8988T (cell line): ENCODE measurements at regions not wholly inside any gene's neighbourhood (a gene's known extent, or its start where the extent isn't known, plus 50 kb on each side); places are given as distances from the start of the nearest gene placed in this dataset.

Experiments used
- DNase-seq: peaks from one replicate; pipeline ENCODE4 v3.0.0; 2011

DNA sequence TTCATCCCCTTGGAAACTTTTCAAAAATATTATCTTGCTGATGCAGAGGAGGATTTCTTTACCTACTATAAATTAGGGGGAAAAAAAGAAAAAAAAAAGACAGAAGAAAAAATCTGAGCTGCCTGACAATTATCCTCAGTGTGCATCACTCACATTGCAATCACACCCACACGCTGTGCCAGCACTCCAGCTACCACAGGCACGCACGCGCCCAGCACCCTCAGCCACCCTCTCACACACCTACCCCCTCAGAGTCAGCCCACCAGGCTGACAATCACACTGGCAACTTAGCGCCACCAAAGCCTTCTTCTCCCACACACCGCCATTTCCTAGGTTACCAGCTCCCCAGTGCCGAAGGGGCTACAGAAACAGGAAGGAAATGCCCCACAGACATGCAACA, 236.1 kb downstream of the KCNA4 start:
- DNase-seq: no peak

DNA sequence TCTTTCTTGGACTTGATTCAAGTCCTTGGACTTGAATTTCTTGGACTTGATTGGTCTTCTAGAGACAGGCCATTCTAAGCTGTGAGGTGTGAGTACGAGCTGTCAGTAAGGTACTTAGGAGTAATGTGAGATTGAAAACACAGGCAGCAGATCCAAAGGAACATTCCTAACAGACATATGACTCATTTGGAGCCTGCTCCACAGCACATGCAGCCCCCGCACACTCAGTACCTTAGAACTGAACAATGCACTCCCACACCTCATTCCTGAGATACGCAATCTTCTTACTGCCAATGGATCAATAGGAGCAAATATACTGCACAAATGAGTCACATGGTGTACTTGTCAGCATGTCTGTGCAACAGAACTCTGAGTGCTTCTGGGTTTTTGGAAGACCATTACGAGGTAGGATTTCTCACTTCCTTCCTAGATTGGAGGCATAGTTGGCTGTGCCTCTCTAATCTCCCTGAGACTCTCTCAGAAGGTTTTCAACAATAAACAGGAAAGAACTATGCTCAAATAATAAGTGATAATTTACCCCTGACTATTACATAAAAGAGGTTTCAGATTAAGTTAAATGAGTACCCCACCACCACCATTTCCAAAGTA, 243.1 kb downstream of the KCNA4 start:
- DNase-seq: no peak

DNA sequence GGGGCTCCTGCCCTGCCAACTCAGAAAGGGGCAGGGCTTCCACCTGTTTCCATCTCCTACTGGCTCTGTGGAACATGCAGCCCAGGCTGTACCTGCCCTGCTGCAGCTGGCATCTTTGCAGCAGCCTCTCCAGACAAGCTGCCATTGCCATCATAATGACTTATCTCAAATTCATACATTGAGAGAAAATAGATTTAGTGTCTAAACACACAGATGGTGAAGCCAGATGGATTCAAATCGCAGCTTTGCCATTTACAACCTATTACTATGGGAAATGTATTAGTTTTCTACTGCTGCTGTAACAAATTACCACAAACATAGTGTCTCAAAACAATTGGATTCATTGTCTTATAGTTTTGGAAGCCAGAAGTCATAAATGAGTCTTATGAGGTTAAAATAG, 260.0 kb downstream of the KCNA4 start:
- no peak for DNase-seq

DNA sequence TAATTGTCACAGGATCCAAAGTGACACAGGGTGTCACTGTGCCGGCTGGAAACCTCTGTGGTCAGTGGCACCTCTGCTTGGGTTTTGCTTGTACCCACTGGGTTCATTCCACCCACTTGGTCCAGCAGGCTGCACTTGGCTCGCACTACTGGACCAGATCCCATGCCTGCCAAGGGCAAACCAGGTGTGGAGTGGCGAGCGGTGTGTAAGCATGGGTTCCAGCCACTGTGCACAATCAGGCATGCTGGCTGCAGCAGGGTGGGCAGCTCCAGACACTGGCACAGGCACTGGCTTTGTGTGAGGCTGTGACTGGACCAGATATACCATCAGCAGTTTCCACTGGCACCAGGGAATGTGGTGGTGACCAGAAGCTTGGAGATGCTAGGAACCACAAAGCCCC, 261.4 kb downstream of the KCNA4 start:
- no peak for DNase-seq

DNA sequence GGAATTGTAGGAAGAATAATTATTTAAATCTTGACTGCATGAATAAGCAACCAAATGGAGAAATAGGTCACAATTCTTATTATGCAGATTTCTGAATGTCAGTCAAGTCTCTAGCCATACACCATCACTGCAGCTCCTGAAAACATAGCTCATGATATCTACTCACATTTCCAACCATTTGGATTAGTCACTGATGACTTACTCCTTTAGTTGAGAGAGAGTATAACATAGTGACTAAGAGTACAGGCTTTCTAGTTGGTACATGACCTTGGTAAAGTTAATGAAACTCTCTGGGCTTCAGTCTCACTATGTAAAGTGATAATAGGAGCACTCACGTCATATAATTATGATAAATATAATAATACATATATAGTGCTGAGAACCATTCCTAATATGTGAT, 265.2 kb downstream of the KCNA4 start:
- no peak for DNase-seq

DNA sequence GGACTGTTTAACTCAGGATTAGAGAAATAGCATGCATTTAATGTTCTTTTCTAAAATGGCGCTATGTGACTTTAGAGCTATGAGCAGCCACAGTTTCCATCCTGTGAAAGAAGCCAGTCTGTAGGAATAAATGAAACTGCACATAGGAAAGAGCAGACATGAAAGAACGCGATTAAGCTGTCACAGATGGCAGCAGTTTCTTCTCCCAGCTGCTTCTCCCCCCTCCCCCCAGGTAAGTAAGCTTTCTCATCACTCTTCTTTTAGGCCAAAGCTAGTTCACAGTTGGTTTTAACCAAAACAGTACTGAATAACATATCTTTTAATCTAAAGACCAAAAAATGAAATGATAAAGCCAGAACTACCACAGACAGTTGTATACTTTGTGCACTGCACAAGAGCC, 266.4 kb downstream of the KCNA4 start:
- DNase-seq: no peak

DNA sequence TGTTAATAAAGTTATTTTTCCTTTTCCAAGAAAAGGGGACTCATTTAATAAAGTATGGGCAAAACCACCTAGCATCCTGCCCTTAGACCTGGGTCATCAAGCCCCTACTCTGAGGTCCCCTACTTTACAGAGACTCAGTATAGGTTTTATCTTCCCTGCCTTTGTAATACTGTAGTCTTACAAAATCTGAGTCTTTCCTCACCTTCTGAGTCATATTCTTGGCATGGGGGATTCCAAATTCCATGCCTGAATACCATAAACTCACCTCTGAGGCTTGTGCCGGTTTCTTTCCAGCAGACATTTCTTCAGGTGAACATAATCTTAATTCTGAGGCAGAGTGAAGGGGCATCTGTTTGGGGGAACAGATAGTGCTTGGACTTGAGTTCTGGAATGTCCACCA, 282.5 kb downstream of the KCNA4 start:
- no peak for DNase-seq

DNA sequence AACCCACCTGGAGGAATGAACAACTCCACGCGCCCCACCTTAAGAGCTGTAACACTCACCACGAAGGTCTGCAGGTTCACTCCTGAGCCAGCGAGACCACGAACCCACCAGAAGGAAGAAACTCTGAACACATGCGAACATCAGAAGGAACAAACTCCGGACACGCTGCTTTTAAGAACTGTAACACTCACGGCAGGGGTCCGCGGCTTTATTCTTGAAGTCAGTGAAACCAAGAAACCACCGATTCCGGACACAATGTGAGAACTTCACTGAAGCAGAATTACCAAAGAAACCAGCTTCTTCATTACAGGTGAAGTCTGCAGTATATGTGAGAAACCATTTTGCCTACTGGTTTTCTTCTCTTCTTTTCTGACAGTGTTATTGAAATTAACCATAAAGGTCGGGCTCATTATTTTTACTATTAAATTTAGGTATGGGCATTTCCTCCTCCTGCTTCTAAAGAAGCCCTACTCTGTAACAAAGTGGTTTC, 303.0 kb downstream of the KCNA4 start:
- DNase-seq: no peak

DNA sequence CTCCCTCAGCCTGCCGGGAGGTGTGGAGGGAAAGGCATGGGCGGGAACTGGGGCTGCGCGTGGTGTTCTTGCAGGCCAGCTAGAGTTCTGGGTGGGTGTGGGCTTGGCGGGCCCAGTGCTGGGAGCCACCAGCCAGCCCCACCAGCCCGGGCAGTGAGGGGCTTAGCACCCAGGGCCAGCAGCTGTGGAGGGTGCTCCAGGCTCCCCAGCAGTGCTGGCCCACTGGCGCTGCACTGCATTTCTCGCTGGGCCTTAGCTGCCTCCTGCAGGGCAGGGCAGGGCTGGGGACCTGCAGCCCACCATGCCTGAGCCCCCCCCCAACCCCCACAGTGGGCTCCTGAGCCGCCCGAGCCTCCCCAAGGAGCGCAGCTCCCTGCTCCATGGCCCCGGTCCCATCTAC, 304.2 kb downstream of the KCNA4 start:
- DNase-seq: no peak

DNA sequence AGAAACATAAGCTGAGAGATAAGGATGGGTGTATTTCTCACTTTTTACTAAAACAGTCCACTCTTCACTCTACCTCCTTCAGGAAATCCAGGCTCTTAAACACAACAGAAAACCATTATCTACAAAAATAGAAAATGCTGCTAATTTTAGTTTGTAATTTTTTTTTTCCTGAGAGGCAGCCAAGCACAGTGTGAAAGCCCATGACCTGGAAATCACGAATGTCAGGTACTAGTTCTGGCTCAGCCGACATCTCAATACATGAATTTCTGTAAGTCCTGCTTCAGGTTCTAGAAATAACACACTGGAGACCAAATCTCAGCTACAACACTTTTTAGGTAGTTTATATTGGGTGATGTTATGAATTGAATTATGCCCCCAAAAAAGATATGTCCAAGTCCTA, 308.9 kb downstream of the KCNA4 start:
- no peak for DNase-seq

DNA sequence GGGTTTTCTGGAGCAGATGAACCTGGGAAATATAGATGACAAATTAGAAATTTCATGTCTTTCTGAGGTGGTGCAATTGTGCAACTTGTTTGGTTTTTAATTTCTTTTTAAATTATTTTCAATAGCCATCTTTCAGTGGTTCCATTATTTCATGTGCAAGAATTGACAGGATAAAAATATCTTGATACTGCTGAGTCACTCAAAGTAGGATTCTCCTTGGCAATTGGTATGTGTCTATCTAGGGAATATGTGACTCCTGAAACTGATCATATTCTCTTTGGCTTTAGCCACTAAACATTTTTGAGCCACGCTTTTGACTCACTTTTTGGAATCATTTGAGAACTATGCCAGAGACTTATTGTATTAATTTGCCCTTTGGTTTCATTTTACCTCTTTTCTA, 331.5 kb downstream of the KCNA4 start:
- DNase-seq: no peak

DNA sequence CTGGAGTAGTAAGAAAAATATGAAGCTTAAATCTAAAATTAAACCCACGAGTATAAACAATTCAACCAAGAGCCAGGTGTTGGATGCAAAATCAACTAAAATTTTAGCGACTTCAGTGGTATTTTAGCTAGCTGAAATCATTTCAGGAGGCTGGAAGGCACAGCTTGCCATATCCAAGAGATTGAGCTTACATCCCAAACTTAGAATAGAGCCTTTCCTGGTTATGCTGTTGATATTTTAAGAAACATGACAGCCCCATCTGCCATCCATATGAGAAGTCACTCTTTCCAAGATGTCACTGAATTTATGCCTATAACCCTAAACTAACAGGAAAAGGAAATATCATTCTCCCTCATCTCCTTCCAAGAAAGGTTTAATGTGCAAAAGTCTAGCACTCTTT, 334.0 kb downstream of the KCNA4 start:
- DNase-seq: no peak

DNA sequence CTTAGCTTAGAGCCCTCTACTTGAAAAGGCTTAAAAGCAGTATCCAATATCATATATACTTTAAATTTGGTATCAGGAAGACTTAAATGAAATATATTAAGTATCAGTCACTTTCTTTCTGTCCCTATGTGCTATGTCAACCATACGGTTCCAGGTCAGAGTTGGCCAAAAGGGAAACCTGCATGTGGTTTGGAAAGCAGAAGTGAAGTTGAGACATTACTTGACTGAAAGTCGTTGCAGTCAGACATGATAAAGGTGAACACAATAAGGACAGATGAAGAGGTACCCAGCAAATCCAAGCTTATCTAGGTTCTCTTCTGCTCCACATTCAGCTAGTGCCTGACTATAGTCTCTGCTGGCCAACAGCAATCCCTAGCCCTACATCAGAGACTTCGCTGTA, 336.8 kb downstream of the KCNA4 start:
- no peak for DNase-seq

DNA sequence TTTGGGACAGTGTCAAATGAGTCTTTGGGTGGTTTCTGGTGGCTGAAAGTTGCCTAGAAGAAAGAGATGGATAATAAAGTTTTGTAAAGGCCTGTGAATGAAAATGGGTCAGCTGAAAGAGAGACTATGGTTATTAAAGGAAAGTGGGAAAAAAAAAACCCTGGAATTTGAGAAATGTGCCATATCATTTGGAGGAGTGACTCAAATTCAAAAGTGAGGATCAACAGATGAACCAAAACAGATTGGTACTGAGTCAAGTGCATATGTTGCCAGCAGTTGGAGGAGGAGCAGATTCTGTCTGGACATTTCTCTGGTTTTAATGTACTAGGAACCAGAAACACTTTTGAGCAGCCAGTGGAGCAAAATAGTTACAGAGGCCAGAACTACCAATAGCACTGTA, 339.8 kb downstream of the KCNA4 start:
- no peak for DNase-seq

DNA sequence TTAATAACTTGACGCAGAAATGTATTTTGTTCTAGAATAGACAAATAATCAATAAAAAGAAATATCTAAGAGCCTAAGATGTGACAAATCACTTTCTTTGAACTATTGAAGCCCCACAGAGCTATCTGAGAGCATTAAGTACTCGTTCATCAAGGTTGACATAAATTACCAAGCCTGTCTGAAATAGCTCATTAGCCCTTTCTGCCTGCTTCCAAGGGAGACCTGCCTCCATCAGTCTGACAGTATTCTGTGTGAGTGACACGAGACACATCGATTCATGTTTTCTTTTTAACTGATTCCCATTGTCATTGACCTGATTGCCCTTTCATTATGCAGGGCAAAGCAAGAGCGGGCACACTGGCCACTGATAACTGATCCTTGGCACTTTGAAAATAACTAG, 347.5 kb downstream of the KCNA4 start:
- DNase-seq: no peak

DNA sequence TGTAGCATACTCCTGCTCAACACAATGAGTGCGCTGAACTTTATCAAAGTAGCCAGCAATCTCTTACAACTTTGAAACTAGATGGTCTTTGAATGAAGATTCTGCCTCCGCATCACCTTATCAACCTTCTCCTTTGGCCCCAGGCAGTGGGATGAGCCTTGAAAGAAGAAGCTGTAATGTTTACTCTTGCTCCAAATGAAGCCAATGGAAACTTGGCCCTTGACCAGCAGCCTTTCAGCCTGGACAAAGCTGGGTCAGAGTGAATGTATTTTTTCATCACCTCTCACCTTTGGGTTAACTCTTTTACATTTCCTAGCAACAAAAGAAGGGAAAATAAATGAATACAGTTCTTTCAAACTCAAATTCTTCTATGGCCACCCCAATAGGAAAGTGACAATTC, 359.1 kb downstream of the KCNA4 start:
- DNase-seq: no peak

DNA sequence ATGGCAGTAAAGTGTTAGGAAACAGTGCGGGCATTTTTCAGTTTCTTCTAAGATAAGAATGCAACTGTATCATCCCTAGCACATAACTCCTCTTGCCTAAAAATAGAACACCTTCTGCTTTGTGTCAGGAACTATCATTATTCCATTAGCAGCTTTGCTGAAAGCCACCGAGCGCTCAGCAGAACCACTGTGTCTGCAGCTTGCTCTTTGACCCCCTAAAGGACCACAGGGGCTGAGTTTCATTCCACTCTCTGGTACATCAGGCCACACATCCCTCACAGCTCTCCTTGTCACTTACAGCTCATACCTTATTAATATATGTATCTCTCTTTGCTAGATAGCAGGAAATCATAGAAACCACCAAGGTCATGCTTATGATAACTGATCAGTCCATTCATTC, 360.2 kb downstream of the KCNA4 start:
- no peak for DNase-seq

DNA sequence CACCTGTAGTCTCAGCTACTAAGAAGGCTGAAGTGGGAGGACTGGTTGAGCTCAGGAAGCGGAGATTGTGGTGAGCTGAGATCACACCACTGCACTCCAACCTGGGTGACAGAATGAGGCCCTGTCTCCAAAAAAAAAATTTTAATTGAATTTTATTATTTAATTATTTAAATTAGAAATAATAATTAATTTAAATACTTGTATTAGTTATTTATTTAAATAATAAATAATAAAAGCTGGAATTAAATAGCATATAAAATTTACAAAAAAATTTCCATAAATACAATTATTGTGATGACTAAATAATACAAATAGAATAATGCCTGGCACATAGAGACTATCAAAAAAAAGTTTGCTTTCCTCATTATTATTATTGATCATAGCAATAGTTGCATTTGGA, 371.5 kb downstream of the KCNA4 start:
- no peak for DNase-seq

DNA sequence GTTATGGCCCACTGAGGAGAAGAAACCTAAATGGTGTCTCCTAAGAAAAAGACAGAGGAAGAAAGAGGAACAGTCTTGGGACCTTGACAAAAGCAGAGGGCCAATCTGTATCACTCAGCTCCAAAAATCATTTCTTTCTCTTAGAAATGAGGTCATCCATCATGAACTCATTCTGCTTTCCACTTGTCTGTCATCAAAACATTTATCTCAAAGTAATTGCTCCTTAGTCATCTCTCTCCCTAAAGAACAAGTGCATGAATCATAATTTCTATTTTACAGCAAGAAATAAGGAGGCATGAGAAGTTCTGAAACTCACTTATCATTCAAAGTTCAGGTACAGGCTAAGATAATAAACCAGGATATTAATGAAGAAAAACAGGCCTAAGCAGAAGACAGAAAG, 375.6 kb downstream of the KCNA4 start:
- no peak for DNase-seq

DNA sequence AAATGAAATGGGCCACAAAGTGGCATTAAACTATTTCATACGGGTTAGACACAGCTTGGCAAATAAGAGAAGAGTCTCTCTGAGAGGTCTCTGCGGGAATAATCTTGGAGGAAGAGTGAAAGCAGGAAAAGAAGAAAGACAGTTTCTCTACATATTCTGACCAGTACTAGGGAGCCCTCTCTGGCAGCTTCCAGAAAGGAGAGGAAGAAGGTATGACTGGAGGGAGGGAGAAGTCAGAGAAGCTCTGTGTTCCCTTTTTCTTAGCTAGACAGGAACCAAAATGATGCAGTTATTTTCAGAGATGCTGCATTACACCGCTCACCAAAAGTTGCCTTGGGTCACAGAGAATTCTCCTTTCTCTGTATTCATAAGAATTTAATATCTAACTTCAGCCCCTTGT, 382.1 kb downstream of the KCNA4 start:
- no peak for DNase-seq

DNA sequence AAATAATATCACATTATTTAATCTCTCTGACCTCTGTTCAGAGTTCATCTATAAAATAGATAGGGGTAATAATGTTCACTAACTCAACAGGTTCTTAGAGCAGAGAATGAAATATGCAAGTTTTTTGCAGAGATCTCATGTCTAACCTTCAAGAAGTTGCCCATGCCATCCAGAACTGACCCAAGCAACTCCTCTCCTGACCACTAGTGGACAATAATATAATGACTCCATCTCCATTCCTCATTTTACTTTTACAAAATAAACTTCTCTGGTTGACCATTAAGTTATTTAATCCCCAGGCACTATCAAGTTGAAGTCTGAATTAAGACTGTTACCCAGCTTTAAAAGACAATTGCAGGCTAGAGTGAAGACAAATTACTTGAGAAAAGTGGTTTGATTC, 382.6 kb downstream of the KCNA4 start:
- no peak for DNase-seq

DNA sequence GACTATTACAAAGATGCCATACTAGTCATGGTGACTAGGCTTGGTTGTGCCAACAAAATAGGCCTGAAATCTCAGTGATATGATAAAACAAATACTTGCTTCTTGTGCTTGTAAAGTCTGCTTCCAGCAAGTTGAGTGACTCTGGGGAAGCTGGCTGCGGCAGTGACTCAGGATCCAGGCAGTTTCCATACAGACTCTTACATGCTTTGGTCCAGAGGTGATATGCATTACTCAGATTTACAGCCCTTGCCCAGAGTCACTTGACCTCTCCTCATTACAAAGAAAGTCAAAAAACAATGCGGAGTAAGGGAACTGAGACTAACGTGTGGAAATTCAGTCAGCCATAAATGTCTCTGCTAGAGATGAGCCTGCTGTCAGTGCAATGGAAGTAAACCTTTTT, 387.5 kb downstream of the KCNA4 start:
- DNase-seq: no peak

DNA sequence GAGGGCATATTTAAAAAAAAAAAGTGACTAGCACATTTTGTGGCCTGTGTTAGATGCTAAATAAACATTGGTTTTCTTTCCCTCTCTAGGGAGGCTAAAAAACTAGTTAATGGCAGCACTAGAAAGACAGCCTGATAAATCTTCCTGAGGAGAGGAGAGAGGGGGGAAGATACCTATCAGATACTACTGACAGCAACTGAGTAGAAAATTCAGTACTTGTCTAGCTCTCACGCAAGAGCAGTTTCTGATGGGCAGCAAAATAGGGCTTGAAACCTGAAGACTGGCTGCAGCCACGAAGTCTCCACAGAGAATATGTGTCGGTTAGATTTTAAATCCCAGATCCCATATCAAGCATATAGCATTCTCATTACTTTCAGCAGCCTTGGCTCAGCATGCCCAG, 388.2 kb downstream of the KCNA4 start:
- no peak for DNase-seq

DNA sequence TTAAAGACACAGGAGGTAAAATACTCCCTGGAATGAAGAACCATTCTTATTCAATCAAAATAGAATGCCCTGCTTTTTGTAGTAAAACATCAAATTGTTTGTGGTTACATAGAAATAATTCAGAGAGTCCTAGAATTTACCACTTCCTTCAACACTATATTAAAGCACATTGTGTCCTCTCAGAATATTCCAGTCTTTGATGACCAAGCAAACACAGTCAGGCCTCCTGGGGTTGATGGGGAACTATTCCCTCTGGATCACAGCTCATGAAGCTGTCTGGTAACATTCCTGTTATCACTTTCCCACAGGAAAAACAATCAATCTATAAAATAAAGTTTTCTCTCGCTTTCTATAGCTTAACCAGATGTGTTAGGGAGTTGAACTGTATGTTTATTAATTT, 389.3 kb downstream of the KCNA4 start:
- DNase-seq: no peak

DNA sequence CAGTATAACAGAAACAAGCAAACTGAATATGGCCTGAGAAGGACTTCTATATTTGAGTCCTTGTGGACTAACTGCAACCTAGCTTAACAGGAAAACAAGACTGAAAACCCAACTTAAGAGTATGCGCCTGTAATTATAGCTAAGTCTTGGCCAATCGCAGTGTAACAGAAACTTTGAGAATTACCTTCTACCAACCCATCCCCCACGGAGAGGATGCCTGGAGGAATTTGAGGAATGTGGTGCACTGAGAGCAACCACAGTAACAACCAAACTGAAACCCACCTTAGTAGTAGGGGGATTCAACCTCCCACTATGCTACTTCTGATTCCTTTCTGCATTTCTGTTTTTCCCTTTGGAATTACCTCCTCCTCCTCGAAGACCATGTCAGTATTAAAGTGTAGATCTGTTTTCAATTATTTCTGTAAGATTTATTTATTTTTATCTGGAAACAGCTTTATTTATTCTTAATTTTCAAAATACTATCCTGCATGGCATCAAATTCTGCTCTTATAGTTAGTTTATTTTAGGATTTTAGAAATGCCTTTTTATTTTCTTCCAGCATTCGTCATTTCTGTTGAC, 393.6 kb downstream of the KCNA4 start:
- DNase-seq: no peak

DNA sequence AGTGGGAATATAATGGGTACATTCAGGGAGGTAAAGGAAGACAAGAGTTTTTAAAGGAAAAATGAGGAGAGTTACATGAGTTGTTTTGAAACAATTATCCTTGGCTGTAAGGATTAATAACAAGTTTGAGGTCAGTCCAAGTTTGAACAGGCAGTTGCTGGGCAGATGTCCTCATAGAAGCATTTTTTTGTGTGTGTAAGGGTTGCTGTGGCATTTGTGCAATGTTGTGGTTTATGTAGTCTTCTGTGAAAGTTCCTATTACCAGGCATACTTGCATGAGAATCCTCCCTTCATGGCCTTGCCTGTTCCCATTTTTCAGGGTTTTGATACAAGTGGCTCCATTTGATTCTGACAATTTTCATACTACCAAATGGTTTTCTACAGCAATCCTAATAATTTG, 400.2 kb downstream of the KCNA4 start:
- DNase-seq: no peak
